Uterus (tissue), 3 donors: ENCODE measurements at regions not wholly inside any gene's neighbourhood (a gene's known extent, or its start where the extent isn't known, plus 50 kb on each side); places are given as distances from the start of the nearest gene placed in this dataset.

ENCODE experiments used
- DNase-seq, 2 donors: peaks; one replicate each; pipeline ENCODE4 v3.0.0-alpha.2; 2019 to 2020
- H3K27ac ChIP-seq, 2 donors: fragments of 200-600 bp; sonication (generic); 1 replicate in 1 of 2; 2 replicates in 1 of 2; pipeline ENCODE4 v1.5.1; 2016 to 2018
- H3K27me3 ChIP-seq, 2 donors: fragments of 200-600 bp; sonication (generic); one replicate each; pipeline ENCODE4 v1.5.1; 2018 to 2019; ENCODE audit warnings: control low read depth in 1 of 2
- H3K36me3 ChIP-seq, 2 donors: fragments of 200-600 bp; sonication (generic); one replicate each; pipeline ENCODE4 v1.5.1; 2019; ENCODE audit warnings: control low read depth in 1 of 2
- H3K4me1 ChIP-seq, 2 donors: fragments of 200-600 bp; sonication (generic); one replicate each; pipeline ENCODE4 v1.5.1; 2018 to 2019; ENCODE audit warnings: control low read depth in 1 of 2
- H3K4me3 ChIP-seq, 2 donors: fragments of 200-600 bp; sonication (generic); 1 replicate in 1 of 2; 2 replicates in 1 of 2; pipeline ENCODE4 v1.5.1; 2018 to 2019; ENCODE audit warnings: mild to moderate bottlenecking in 1 of 2
- H3K9me3 ChIP-seq, 2 donors: fragments of 200-600 bp; sonication (generic); one replicate each; pipeline ENCODE4 v1.5.1; 2019; ENCODE audit warnings: control low read depth in 1 of 2
- POLR2A ChIP-seq, 2 donors: fragments of 450-650 bp; IDR thresholded peaks; one replicate each; pipeline ENCODE4 v1.6.1; 2016; ENCODE audit warnings: antibody characterized with exemption in 2 of 2, mild to moderate bottlenecking in 1 of 2, moderate library complexity in 1 of 2
- intact Hi-C: fragments of 100-400 bp; cut with DNase I; formaldehyde crosslinking; loops from one replicate; pipeline ENCODE4 v1.15.1; 2023; ENCODE audit warnings: low total_unique reads
- TF ChIP-seq, protein P1 (sequence below), 4 experiments: fragments of 200-600 bp in 2 of 4; fragments of 450-650 bp in 2 of 4; sonication (generic) in 2 of 4; IDR thresholded peaks; one replicate each; pipeline ENCODE4 v1.5.1; 2016 to 2019; ENCODE audit warnings: antibody characterized with exemption in 4 of 4, mild to moderate bottlenecking in 2 of 4, moderate library complexity in 1 of 4
- donor health status: DM: yes; HTN: yes; CAD: no.

GRCh38 chr21:20302084-20302483 lies 696.1 kb upstream of the NCAM2 start:
- Histone ChIP-seq H3K36me3 (no peaks in the 10 kb centered on the region), H3K27me3 (no peaks in the 10 kb centered on the region), H3K4me1 (no peaks in the 10 kb centered on the region), H3K27ac (no peak overlapping the region), H3K4me3 (no peak overlapping the region), H3K9me3 (no peaks in the 10 kb centered on the region)
- TF ChIP-seq, protein P1, sequence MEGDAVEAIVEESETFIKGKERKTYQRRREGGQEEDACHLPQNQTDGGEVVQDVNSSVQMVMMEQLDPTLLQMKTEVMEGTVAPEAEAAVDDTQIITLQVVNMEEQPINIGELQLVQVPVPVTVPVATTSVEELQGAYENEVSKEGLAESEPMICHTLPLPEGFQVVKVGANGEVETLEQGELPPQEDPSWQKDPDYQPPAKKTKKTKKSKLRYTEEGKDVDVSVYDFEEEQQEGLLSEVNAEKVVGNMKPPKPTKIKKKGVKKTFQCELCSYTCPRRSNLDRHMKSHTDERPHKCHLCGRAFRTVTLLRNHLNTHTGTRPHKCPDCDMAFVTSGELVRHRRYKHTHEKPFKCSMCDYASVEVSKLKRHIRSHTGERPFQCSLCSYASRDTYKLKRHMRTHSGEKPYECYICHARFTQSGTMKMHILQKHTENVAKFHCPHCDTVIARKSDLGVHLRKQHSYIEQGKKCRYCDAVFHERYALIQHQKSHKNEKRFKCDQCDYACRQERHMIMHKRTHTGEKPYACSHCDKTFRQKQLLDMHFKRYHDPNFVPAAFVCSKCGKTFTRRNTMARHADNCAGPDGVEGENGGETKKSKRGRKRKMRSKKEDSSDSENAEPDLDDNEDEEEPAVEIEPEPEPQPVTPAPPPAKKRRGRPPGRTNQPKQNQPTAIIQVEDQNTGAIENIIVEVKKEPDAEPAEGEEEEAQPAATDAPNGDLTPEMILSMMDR (IDR thresholded peaks at IDR 0.05): no peak
- no peak for TF ChIP-seq POLR2A (IDR thresholded peaks at IDR 0.05)
- intact Hi-C loops: no loop called here
- no peak for DNase-seq

DNA sequence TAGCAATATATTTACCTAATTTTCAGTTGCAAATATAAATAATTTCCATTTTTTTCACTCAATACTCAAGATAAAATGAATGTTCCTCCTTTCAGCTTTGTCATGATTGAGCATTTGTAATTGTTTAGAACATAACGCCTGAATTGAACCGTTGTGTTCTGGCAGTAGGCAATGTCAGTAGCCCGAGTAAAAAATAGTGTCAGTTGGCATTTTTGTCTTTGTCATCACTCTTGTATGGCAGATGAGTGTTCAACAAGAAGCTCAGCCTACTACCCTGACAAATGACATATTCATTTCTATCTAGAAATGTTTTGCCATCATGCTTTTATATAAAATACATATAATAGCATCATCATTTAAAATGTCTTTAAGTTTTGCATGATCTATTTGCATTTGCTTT lies 691.4 kb upstream of the NCAM2 start:
- Histone ChIP-seq H3K4me3 (no peak overlapping the region), H3K4me1 (no peaks in the 10 kb centered on the region), H3K27ac (no peak overlapping the region), H3K36me3 (no peaks in the 10 kb centered on the region), H3K27me3 (no peaks in the 10 kb centered on the region), H3K9me3 (no peaks in the 10 kb centered on the region)
- intact Hi-C loops: no loop called here
- no peak for DNase-seq
- TF ChIP-seq POLR2A (IDR thresholded peaks at IDR 0.05): no peak
- TF ChIP-seq, protein P1 (IDR thresholded peaks at IDR 0.05): no peak

- Histone ChIP-seq H3K36me3 (no peaks in the 10 kb centered on the region), H3K4me3 (no peak overlapping the region), H3K4me1 (no peaks in the 10 kb centered on the region), H3K27ac (no peak overlapping the region), H3K9me3 (no peaks in the 10 kb centered on the region), H3K27me3 (no peaks in the 10 kb centered on the region)
- DNase-seq: no peak
- intact Hi-C loops: no loop called here
- TF ChIP-seq, protein P1 (IDR thresholded peaks at IDR 0.05): no peak
- no peak for TF ChIP-seq POLR2A (IDR thresholded peaks at IDR 0.05)
Measured at GRCh38 chr21:20308586-20309315, 689.5 kb upstream of the NCAM2 start.

DNA sequence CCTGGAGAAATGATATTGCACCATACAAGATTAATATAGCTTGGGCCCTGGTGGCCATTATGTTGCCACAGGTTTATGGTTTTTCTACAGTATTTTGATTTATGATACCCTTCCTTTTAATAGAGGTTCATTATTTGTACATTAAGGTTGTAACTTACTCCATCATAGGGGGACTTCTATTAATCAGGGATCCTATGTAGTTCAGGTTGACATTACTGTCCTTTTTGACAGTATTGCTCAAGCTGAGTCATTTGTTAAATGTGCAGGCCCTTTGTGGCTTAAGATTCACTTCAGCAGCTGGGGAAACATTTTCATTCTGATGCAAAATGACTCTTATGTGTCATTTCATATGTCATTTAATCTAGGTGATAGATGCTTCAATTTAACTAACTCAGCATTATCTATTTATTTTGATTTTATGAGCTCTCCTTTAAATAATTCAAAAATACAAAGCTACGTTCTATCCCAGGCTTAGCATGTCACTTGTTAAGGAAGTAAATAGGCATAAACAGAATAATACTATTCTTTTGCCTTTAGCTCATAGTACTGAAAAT lies 686.9 kb upstream of the NCAM2 start:
- Histone ChIP-seq H3K4me1 (no peaks in the 10 kb centered on the region), H3K27ac (no peak overlapping the region), H3K4me3 (no peak overlapping the region), H3K36me3 (no peaks in the 10 kb centered on the region), H3K9me3 (no peaks in the 10 kb centered on the region), H3K27me3 (no peaks in the 10 kb centered on the region)
- intact Hi-C loops: no loop called here
- no peak for DNase-seq
- TF ChIP-seq, protein P1 (IDR thresholded peaks at IDR 0.05): no peak

DNA sequence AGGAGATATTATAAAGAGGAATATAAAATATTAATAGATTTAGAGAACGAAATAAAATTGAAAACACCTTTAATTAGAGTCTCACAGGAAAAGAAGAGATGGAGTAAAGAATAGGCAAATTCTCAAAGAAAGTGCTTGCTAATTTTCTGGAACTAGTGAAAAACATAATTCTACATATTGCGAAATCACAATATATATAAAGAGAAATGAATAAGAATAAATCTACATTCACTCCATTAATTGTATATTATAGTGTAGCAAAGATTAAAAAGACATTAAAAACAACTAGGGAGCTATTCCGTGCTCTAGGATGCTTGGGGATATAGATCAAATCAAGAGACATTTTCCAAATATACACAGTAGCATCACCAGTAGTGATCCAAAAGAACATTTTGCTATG lies 685.2 kb upstream of the NCAM2 start:
- Histone ChIP-seq H3K4me3 (no peak overlapping the region), H3K27ac (no peak overlapping the region), H3K36me3 (no peaks in the 10 kb centered on the region), H3K4me1 (no peaks in the 10 kb centered on the region), H3K9me3 (no peaks in the 10 kb centered on the region), H3K27me3 (no peaks in the 10 kb centered on the region)
- TF ChIP-seq, protein P1 (IDR thresholded peaks at IDR 0.05): no peak
- TF ChIP-seq POLR2A (IDR thresholded peaks at IDR 0.05): no peak
- intact Hi-C loops: no loop called here
- no peak for DNase-seq
